ENCODE measurements at regions not wholly inside any gene's neighbourhood (a gene's known extent, or its start where the extent isn't known, plus 50 kb on each side); places are given as distances from the start of the nearest gene placed in this dataset.
"Not testable (repeated sequence)": the region's sequence is repeated elsewhere in the genome, so short reads cannot be mapped to it uniquely, and the experiment has no call there.

GRCh38 chr22:27300536-27301285 lies 500.8 kb downstream of the MN1 start:
- no peak for DNase-seq

DNA sequence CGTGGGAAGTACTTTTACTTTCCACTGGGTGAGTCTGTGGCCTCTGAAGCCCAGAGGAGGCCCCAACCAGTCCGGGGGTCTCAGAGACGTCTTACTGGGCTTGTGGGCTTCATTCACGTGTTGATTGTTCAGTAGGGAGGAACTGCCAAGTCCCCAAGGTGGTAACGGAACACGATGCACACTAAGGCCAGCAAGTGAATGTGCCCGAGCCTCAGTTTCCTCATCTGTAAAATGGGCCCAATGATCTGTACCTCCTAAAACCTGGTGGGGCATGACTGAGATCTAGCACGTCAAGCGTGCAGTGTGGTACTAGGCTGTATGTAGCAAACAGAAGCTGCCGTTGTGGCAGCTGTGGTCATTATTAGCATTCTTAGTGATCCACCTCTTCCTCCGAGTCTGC lies 499.1 kb downstream of the MN1 start:
- no peak for DNase-seq

DNA sequence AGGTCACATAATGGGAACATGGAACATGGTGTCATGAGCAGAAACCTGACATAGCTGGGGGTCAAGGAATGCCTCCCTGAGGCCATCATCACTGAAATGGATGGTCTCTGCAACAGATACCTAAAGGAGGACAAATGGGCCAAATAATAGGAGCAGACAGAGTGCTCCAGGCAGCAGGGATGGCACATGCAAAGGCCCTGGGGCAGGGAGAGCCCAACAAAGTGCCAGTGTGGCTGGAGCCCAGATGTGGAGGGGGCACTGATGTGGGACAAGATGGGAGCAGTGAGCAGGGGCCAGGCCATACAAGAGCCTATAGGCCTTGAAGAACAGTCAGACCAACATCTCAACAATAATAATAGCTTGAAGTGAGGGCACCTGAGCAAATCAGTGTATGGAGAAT lies 497.8 kb downstream of the MN1 start:
- no peak for DNase-seq

GRCh38 chr22:27306771-27307170 lies 494.8 kb downstream of the MN1 start:
- DNase-seq = no peak

DNA sequence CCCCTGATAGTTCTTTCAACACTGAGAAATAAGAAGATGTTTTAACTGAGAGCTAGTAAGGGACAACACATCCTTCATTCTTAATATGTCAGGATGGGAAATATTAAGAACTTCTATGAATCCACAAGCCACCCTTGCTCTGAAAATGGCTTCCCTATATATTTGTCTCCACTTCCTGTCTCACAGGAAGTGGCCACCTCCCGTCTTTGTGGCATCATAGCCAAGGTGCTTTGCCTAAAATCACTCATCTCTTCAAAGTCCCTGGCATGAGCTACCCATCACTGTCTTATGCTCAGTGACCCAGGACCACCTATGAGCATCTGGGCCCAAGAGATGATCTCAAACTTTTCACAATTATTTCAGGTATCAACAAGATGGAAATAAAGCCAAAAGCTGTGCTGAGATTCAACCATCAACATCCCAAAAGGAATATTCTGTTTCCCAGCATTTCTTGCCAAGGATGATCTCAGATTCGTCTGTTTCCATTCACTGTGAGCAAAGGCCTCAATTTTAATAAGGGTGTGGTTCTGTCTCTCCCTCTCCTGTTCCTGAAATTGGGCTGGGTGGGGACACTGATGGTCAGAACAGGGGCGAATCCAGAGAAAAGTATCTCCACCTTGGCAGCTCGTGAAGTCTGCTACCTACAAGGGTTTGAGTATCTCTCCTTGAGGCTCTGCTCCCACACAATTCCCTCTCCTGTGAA lies 493.9 kb downstream of the MN1 start:
- DNase-seq = no peak

- no peak for DNase-seq
These were observed 493.0 kb downstream of the MN1 start for GRCh38 chr22:27308513-27308912.

GRCh38 chr22:27309697-27310096 lies 491.9 kb downstream of the MN1 start:
- DNase-seq = no peak

- DNase-seq = no peak
These were observed 490.4 kb downstream of the MN1 start for GRCh38 chr22:27310966-27311697.

GRCh38 chr22:27311698-27312550 lies 489.6 kb downstream of the MN1 start:
- DNase-seq = no peak

- DNase-seq = no peak
These were observed 489.0 kb downstream of the MN1 start for GRCh38 chr22:27312565-27312964.

GRCh38 chr22:27312966-27313855 lies 488.3 kb downstream of the MN1 start:
- no peak for DNase-seq

DNA sequence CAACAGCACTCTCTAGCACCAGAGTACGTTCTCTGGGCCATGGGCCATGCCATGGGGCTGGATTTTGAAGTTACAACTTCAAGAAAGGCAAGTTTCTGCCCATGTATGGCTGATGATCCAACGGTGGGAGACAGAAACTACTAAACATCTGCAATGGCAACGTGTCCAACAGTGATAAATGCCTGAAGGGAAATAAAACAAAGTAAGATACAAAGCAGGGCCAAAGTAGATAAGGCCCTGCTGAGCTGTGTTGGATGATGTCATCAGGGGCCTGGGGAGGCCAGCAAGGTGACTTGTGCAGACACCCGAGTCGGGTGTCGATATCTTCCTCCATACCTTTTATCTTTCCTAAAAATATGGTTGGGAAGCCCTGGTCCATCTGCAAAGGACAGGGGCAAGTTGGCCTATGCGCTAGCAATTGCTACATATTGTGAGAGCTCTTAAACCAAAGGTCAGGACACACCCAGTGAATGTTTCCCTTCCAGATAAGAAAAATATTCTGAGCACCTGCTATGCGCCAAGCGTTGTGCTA lies 487.2 kb downstream of the MN1 start:
- DNase-seq = no peak

DNA sequence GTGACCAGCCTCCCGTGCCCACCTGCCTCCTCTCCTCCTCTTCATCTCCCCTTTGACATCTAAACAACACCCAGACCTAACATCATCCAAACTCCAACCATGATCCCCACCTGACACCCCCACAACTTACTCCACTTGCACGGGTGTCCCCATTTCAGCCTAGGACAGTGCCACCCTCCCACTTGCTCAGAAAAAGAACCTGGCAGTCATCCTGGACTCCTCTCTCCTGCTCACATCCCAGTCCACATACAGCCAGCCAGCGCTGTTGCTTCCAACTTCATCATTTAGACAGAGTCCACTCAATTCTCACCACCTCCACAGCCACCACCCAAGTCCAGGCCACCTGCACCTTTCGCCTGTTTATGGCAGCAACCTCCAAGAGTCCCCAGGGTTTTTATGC lies 485.7 kb downstream of the MN1 start:
- DNase-seq = no peak

- no peak for DNase-seq
These were observed 484.5 kb downstream of the MN1 start for GRCh38 chr22:27317096-27317495.

DNA sequence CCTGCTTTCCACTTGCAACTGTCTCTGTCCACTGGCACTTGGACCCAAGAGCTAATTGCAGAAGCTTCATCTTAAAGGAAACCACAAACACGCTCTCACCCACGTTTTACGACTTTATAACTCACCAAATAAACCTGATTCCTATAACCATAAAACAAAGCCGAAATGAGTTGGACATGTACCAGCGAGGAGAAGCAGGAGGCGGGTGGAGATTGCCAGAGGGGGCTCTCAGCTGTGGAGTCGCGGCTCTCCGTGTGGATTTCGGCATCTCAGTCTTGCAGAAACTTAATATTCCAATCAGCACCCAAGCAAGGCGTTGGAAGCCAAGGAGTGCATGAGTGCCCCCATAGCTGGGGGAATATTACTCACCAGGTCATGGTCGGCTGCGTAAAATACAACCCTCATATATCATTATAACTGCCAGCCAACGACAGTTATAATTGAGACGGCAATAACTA lies 483.6 kb downstream of the MN1 start:
- no peak for DNase-seq

- no peak for DNase-seq
These were observed 483.0 kb downstream of the MN1 start for GRCh38 chr22:27318516-27318915.

DNA sequence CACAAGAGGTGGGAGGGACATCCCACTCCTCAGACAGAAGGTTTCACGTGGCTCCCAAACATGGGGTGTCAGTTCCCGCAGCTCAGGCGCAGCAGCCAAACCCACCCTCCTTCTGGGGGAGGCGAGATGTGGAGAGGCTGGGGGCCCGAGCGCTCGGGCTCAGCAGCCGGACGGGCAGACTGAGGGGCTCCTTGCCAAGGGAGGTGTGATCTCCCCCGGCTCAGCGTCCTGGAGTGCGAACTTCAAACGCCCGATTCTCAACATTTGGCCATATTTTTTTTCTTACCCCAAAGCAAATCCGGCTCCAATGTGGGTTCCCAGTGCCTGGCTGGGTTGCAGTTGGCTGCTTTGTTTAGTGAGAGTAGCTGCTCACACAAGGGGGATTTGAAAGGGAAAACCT lies 477.9 kb downstream of the MN1 start:
- no peak for DNase-seq

- not testable (repeated sequence) for DNase-seq
These were observed 476.6 kb downstream of the MN1 start for GRCh38 chr22:27324908-27325307.

DNA sequence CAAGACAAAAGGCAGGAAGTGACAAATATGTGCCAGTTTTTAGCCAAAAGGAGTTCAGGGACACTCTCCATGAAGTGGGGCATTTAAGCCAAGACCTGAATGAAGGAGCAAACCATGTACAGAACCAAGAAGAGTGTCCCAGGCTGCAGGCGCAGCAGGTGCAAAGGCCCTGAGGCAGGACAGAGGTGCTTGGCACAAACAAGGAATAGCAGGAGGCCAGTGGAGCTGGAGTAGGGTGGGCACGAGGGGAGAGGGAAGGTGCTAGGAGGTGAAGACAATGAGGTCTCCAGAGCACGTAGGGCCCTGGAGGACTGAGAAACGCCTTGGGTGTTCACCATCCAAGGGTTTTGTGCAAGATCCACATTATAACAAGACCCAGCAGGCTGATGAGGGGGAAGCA lies 474.1 kb downstream of the MN1 start:
- no peak for DNase-seq

DNA sequence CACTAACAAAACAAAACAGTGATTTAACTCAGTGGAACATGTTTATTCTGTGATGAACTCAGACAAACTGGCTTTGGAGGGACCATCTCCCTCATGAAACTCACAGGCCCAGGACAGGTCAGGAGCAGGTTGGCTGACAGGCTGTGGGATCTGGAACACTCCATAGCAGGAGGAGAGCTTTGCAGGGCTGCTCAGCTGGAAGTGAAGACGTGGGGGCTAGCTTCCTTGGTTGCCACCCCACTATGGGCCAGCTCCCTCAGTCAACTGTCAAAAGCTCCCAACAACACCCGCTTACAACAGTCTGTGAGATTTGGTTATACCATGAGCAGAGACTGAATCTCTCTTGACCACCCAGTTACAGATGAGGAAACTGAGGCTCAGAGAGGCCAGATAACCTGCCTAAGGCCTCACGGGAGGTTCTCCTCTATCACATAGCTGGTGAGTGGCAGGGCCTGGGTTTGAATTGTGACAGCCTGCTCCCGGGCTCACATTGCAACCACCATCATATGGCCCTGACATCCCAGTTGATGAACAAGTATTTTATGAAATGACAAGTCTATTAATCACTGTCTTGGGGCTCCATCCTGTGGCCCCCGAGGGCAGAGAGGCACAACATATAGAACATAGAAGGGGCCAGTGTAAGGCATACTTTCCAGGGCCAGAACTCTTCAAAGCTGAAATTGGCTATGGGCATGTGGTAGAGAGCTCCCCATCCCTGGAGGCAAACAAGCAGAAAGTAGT lies 473.4 kb downstream of the MN1 start:
- DNase-seq = no peak

Measured in CD4-positive, alpha-beta T cell treated with Interleukin-21 for 1 hour (primary cell).